Mucosa of descending colon (tissue), 3 donors: ENCODE measurements at regions not wholly inside any gene's neighbourhood (a gene's known extent, or its start where the extent isn't known, plus 50 kb on each side); places are given as distances from the start of the nearest gene placed in this dataset.

Experiments used
- ATAC-seq: fragments of 200-7000 bp; cut with Tn5 transposase; one replicate; pipeline ENCODE4 v1.9.1; 2020; ENCODE audit warnings: mild to moderate bottlenecking, moderate library complexity
- DNase-seq, 3 donors: peaks; one replicate each; pipeline ENCODE4 v3.0.0-alpha.2; 2020
- H3K36me3 ChIP-seq: fragments of 200-600 bp; one replicate; pipeline ENCODE4 v1.8.0; 2021; ENCODE audit warnings: low read depth, mild to moderate bottlenecking
- H3K4me1 ChIP-seq: fragments of 200-600 bp; one replicate; pipeline ENCODE4 v1.8.0; 2021; ENCODE audit warnings: low read depth, mild to moderate bottlenecking
- H3K4me3 ChIP-seq: fragments of 200-600 bp; one replicate; pipeline ENCODE4 v1.8.0; 2021; ENCODE audit warnings: mild to moderate bottlenecking
- H3K9me3 ChIP-seq: fragments of 200-600 bp; one replicate; pipeline ENCODE4 v1.8.0; 2021; ENCODE audit warnings: mild to moderate bottlenecking
- CTCF ChIP-seq: fragments of 200-600 bp; IDR thresholded peaks from one replicate; pipeline ENCODE4 v1.8.0; 2022; ENCODE audit warnings: antibody characterized with exemption, mild to moderate bottlenecking
- intact Hi-C, 2 donors: fragments of 100-400 bp; cut with DNase I in 1 of 2; cut with micrococcal nuclease in 1 of 2; formaldehyde crosslinking; loops; one replicate each; pipeline versions ENCODE4 v1.11.0 to v1.11.1; 2022; cut with DNase I, micrococcal nuclease
- donor health status: DM: no; HTN: no; CAD: no; lungs with moderate emphysema.
- donor health status: DM: no; HTN: no; CAD: no.
- donor health status: DM: no; HTN: yes; CAD: no.

- no peaks in the 10 kb centered on the region for H3K36me3 ChIP-seq
- intact Hi-C loops, result no loop called here
- no peaks in the 10 kb centered on the region for H3K9me3 ChIP-seq
- DNase-seq, result no peak
- no peak for TF ChIP-seq CTCF
- no peak overlapping the region for H3K4me3 ChIP-seq
- H3K4me1 ChIP-seq, result no peaks in the 10 kb centered on the region
- ATAC-seq, result no peak
Observed at GRCh38 chr22:47623763-47624148, 861.3 kb downstream of the TBC1D22A start.

DNA sequence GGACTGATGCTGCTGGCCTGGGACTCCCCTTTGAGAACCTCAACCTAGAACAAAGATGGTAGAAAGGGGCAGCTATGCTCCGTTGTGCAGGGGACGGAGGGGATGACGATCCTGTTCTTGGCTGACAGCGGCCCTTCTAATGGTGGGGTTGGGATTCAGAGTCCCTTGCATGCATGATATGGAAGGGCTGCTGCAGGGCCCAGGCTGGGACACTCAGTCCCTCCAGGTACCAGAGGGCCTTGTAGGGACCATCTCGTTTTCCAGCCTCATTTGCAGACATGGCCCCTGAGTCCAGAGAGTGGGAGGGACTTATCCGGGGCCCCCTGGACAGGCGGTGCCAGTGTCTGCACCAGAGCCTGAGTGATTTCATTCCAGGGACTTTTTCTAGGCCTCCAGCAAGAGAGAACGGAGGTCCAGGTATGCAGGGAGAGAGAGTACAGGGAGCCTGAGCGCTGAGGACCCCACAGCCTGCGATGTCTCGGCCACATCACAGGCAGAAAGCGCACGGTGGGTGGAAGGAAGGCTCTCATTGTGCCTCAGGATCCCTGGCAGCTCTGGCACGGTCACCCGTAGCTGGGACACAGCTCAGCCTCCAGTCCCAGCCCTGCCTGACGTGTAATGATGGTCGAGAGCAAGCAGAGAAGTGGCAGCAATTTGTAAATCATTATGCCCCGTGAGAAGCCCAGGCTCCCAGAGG lies 860.8 kb downstream of the TBC1D22A start:
- ATAC-seq (no peak), DNase-seq (no peak)
- Histone ChIP-seq H3K36me3 (no peaks in the 10 kb centered on the region), H3K4me3 (no peak overlapping the region), H3K4me1 (no peaks in the 10 kb centered on the region), H3K9me3 (no peaks in the 10 kb centered on the region)
- intact Hi-C loops, result no loop called here
- no peak for TF ChIP-seq CTCF

- DNase-seq, result no peak
Observed at GRCh38 chr22:47622541-47622940, 860.1 kb downstream of the TBC1D22A start.

GRCh38 chr22:47621253-47621652 lies 858.8 kb downstream of the TBC1D22A start:
- Histone ChIP-seq H3K36me3 (no peaks in the 10 kb centered on the region), H3K9me3 (no peaks in the 10 kb centered on the region), H3K4me3 (no peak overlapping the region), H3K4me1 (no peaks in the 10 kb centered on the region)
- no peak for TF ChIP-seq CTCF
- intact Hi-C loops, result no loop called here
- DNase-seq (no peak), ATAC-seq (no peak)

More at GRCh38 chr22:47622541-47622940, 860.1 kb downstream of the TBC1D22A start:
- no peak for ATAC-seq
- no peaks in the 10 kb centered on the region for H3K4me1 ChIP-seq
- H3K4me3 ChIP-seq, result no peak overlapping the region
- H3K9me3 ChIP-seq, result no peaks in the 10 kb centered on the region
- intact Hi-C loops, result no loop called here
- no peaks in the 10 kb centered on the region for H3K36me3 ChIP-seq
- TF ChIP-seq CTCF, result no peak

DNA sequence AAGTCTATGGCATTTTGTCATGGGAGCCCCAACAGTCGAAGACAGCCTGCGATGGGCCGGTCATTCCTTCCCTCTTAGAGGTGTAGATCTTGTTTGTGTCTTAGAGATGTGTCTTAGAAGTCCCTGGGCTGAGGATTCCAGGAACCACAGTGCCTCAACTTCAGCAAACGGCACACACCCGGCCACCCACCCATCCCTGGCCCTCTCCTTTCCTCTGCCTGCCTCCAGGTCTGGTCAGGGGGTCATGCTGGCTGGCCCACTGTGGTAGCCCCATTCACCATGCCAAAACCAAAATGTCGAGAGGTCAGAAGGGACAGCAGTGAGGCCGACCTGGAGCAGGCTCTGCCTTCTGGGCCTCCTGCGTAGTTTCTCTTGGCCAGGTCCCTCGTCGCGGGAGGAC lies 857.9 kb downstream of the TBC1D22A start:
- Histone ChIP-seq H3K4me1 (no peaks in the 10 kb centered on the region), H3K36me3 (no peaks in the 10 kb centered on the region), H3K9me3 (no peaks in the 10 kb centered on the region), H3K4me3 (no peak overlapping the region)
- TF ChIP-seq CTCF, result no peak
- DNase-seq (no peak), ATAC-seq (no peak)
- intact Hi-C loops, result no loop called here

- H3K4me1 ChIP-seq, result no peaks in the 10 kb centered on the region
- TF ChIP-seq CTCF, result no peak
- intact Hi-C loops, result no loop called here
- H3K4me3 ChIP-seq, result no peak overlapping the region
- H3K9me3 ChIP-seq, result no peaks in the 10 kb centered on the region
- ATAC-seq (no peak), DNase-seq (no peak)
- no peaks in the 10 kb centered on the region for H3K36me3 ChIP-seq
Observed at GRCh38 chr22:47619631-47620030, 857.2 kb downstream of the TBC1D22A start.
